ENCODE measurements at regions not wholly inside any gene's neighbourhood (a gene's known extent, or its start where the extent isn't known, plus 50 kb on each side); places are given as distances from the start of the nearest gene placed in this dataset.

- DNase-seq (ENCODE audit: low spot score) = peak; percentile 49
Observed at GRCh38 chr5:82396871-82397514, 118.8 kb upstream of the RPS23 start.

GRCh38 chr5:82396396-82396795, 118.2 kb upstream of the RPS23 start:
- DNase-seq (ENCODE audit: low spot score) = no peak

GRCh38 chr5:82393951-82394350, 115.8 kb upstream of the RPS23 start:
- DNase-seq (ENCODE audit: low spot score) = no peak

GRCh38 chr5:82390088-82390487, 111.9 kb upstream of the RPS23 start:
- DNase-seq (ENCODE audit: low spot score) = no peak

DNA sequence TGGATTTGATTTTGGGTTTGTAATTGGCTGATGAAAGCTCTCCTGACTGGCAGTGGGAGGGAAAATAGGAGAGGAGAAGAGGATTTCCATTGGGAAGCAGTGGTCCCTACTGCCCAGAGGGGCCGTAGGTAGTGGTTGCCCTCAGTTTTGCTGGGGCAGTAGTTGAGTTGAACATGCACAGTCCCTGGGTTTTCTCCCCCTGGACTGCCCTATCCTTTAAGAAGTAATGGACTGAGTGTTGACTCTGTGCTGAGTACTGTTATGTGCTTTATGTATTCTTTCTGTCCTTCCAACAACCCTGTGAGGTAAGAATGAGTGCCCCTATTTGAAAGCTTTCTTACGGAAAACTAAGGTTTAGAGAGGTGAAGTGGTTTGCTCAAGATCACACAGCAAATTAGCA, 111.2 kb upstream of the RPS23 start:
- no peak for DNase-seq (ENCODE audit: low spot score)

DNA sequence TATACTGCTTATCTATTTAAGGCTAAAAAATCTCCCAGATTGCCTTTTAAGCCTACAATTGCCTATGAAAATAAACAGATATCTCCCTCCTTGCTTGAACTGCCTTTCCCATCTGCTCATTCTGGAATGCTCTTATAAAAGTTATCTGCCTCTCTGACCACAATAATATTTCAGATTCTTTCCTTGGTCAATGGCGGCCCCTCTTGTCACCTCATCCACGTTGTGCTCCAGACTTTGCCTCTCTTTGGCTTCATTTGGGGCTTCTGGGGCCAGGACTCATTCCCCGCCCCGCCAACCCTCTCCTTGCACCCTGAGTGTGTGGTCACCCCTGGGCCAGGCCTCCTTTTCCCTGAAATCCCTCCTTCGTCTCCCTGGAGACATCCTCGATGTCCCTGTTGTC, 110.0 kb upstream of the RPS23 start:
- no peak for DNase-seq (ENCODE audit: low spot score)

- DNase-seq (ENCODE audit: low spot score) = no peak
Observed at GRCh38 chr5:82387819-82388166, 109.6 kb upstream of the RPS23 start.

DNA sequence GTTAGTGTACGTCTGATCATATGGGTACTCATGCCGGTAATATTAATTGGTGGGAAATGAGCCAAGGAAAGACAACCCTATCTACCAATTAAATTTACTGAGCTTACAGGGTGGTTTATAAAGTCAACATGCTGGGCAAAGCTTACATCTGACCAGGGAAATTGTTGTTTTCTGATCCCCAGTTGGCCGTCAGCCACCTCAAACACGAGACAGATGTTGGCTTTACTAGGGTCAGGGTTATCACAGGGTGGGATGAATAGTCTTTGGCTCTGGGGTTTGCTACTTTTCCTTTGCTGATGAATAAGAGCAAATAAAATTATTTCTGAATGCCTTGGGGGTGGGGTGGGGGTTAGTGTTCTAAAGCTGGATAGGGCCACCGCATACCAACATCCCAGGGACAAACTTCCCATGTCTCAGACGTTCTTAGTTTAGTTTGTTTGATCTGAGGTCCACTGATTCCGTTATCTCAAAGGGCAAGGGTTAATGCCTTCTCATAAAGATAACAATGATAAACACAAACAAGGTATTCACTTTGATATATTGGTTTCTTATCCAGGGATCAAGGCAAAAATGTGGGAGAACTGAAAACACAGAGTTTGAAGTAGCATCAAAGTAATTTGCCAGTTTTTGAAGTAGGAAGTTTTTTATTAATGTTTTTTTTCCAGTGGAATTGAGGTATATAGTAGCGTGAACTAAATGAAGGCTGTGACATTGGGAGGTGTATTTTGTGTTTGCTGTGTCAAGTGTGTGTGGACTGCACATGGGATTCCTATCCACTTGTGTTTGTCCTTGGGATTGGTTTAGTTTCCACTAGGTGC, 109.1 kb upstream of the RPS23 start:
- DNase-seq (ENCODE audit: low spot score) = no peak

DNA sequence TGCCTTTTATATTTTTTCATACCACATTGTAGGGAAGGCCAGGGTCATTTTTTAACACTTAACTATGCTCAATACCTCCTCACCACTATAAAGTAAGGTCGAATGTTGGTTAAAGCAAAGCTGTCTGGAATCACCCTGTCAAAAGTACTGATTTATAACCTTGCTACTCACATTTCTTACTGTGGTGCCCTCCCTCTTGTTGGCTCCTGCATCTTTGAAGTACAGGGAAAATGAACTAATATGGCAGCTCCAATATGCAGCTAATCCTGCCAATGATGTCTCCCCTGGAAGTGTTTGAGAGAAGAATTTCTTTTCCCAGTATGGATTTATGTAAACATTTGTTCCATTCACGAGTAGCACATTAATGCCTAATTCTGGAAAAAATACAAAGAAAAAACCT, 108.4 kb upstream of the RPS23 start:
- DNase-seq (ENCODE audit: low spot score) = no peak

GRCh38 chr5:82384034-82384750, 106.0 kb upstream of the RPS23 start:
- DNase-seq (ENCODE audit: low spot score) = no peak

- no peak for DNase-seq (ENCODE audit: low spot score)
Observed at GRCh38 chr5:82381591-82381990, 103.4 kb upstream of the RPS23 start.

GRCh38 chr5:82376307-82376706, 98.2 kb upstream of the RPS23 start:
- no peak for DNase-seq (ENCODE audit: low spot score)

DNA sequence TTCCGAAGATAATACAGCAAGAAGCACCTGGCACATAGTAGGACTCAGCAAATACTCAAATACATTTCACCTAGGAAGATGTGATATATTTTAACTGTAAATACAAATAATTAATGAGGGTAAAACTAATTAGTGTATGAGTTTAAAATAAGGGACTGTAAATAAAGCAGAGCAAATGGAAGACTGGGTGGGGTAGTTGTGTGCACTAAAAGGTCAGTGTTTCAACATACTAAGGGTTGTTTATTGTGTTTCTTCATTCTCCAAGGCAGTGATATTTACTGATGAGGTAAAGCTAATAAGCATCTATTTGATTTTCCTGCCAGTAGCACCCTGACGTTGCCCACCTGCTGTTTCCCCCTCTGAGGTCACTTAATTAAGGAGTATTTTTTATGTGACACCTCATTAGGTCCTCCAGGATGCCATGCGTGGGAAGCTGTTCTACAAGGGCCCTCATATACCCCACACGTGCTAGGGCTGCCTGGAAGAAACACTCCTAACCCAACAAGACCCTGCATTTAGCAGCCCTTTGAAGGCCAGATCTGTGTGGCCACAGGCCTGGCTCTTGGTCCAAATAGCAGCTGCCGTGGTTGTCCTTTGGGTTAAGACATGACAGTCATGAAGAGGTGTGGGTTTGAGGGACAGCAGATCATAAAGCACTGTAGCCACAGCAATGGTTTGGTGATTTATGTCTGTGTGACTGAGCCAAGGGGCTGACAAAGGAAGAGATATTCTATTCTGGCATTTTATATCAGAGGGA, 97.5 kb upstream of the RPS23 start:
- DNase-seq (ENCODE audit: low spot score) = no peak

- DNase-seq (ENCODE audit: low spot score) = no peak
Observed at GRCh38 chr5:82374637-82375036, 96.5 kb upstream of the RPS23 start.

- no peak for DNase-seq (ENCODE audit: low spot score)
Observed at GRCh38 chr5:82367930-82368329, 89.8 kb upstream of the RPS23 start.

GRCh38 chr5:82365744-82366228, 87.6 kb upstream of the RPS23 start:
- DNase-seq (ENCODE audit: low spot score) = no peak

GRCh38 chr5:82365026-82365425, 86.9 kb upstream of the RPS23 start:
- no peak for DNase-seq (ENCODE audit: low spot score)

- no peak for DNase-seq (ENCODE audit: low spot score)
Observed at GRCh38 chr5:82364497-82364896, 86.3 kb upstream of the RPS23 start.

DNA sequence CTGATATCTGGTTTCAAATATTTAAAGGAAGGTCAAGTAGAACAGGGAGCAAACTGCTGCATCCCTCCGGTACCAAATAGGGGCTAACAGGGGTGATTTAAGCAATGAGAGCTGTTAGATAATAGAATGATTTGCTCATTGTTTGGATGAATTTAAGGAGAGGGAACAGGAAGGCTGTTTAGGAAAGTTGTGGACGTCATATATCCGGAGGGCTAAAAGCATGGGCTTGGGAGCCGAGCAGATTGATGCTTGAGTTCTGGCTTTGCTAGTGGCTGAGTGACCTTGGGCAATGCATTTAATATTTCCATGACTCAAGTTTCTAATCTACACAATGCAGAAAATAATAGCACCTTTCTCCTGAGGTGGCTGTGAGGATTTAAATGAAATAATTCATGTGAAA, 85.4 kb upstream of the RPS23 start:
- no peak for DNase-seq (ENCODE audit: low spot score)

- DNase-seq (ENCODE audit: low spot score) = no peak
Observed at GRCh38 chr5:82362636-82363035, 84.5 kb upstream of the RPS23 start.

- DNase-seq (ENCODE audit: low spot score) = no peak
Observed at GRCh38 chr5:82360022-82360421, 81.9 kb upstream of the RPS23 start.

GRCh38 chr5:82359272-82359671, 81.1 kb upstream of the RPS23 start:
- no peak for DNase-seq (ENCODE audit: low spot score)

All from COLO829 (cell line).